ENCODE measurements at regions not wholly inside any gene's neighbourhood (a gene's known extent, or its start where the extent isn't known, plus 50 kb on each side); places are given as distances from the start of the nearest gene placed in this dataset.

DNA sequence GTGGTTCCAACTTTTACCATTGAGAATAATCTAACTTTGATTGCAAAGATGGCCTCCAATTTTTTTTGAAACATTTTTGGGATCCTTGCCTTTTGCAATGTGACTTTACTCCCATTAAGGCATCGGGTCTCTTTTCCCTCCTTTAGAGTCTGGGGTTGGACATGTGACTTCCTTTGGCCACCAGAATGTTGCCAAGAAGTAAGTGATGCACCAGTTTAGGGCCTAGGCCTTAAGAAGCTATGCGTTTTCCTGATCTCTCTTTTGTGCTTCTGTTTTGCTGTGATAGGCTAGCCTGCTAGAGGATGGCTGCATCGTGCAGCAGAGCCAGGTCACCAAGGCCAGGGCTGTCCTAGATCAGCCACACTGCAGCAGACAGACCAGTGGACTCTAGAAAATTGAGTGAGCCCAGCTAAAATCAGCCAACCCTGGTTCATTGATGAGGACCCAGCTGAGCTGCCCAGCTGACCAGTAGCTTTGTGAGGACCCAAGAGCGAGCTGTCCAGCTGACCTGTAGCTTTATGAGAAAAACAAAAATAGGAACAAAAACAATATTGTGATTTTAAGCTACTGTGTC is 594.0 kb upstream of the JAG1 start:
- TF ChIP-seq, protein P1, sequence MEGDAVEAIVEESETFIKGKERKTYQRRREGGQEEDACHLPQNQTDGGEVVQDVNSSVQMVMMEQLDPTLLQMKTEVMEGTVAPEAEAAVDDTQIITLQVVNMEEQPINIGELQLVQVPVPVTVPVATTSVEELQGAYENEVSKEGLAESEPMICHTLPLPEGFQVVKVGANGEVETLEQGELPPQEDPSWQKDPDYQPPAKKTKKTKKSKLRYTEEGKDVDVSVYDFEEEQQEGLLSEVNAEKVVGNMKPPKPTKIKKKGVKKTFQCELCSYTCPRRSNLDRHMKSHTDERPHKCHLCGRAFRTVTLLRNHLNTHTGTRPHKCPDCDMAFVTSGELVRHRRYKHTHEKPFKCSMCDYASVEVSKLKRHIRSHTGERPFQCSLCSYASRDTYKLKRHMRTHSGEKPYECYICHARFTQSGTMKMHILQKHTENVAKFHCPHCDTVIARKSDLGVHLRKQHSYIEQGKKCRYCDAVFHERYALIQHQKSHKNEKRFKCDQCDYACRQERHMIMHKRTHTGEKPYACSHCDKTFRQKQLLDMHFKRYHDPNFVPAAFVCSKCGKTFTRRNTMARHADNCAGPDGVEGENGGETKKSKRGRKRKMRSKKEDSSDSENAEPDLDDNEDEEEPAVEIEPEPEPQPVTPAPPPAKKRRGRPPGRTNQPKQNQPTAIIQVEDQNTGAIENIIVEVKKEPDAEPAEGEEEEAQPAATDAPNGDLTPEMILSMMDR (IDR thresholded peaks at IDR 0.05; ENCODE audit: low read depth, low read length) = no peak
- H3K4me3 ChIP-seq (ENCODE audit: low read depth, low read length) = no peak overlapping the region

DNA sequence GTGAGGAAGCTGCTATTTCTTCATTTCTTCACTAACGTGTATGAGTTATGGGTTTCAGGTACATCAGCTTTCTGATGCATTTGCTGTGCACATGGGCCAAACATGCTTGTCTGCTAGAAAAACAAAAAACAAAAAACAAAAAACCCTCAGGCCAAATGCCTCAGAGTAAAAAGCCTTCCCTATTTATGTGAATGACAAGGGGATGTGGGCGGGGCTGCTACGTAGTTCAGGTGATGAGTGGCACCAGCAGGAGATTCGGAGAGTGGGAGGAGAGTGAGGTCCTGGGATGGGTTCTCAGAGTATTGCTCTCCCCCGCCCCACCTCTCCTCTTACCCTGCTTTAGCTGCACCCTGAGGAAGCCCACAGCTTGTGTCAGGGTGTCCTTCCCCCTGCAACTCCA is 596.8 kb upstream of the JAG1 start:
- Histone ChIP-seq H3K36me3 (no peaks in the 10 kb centered on the region), H3K4me3 (ENCODE audit: low read depth, low read length) (no peak overlapping the region), H3K4me1 (no peaks in the 10 kb centered on the region), H3K9me3 (no peaks in the 10 kb centered on the region), H3K27me3 (no peaks in the 10 kb centered on the region)
- TF ChIP-seq, protein P1 (IDR thresholded peaks at IDR 0.05; ENCODE audit: low read depth, low read length) = no peak
- DNase-seq = no peak

More for the DNA sequence above, 594.0 kb upstream of the JAG1 start:
- H3K36me3 ChIP-seq = no peaks in the 10 kb centered on the region
- H3K4me1 ChIP-seq = no peaks in the 10 kb centered on the region
- no peaks in the 10 kb centered on the region for H3K9me3 ChIP-seq
- H3K27me3 ChIP-seq = no peaks in the 10 kb centered on the region
- no peak for DNase-seq

GRCh38 chr20:11271319-11271718 is 597.5 kb upstream of the JAG1 start:
- no peak for DNase-seq
- H3K4me3 ChIP-seq (ENCODE audit: low read depth, low read length) = no peak overlapping the region
- H3K9me3 ChIP-seq = no peaks in the 10 kb centered on the region
- TF ChIP-seq, protein P1 (IDR thresholded peaks at IDR 0.05; ENCODE audit: low read depth, low read length) = no peak; the same call in 1 of the 2 replicates
- H3K27me3 ChIP-seq = no peaks in the 10 kb centered on the region
- H3K36me3 ChIP-seq = no peaks in the 10 kb centered on the region
- no peaks in the 10 kb centered on the region for H3K4me1 ChIP-seq

DNA sequence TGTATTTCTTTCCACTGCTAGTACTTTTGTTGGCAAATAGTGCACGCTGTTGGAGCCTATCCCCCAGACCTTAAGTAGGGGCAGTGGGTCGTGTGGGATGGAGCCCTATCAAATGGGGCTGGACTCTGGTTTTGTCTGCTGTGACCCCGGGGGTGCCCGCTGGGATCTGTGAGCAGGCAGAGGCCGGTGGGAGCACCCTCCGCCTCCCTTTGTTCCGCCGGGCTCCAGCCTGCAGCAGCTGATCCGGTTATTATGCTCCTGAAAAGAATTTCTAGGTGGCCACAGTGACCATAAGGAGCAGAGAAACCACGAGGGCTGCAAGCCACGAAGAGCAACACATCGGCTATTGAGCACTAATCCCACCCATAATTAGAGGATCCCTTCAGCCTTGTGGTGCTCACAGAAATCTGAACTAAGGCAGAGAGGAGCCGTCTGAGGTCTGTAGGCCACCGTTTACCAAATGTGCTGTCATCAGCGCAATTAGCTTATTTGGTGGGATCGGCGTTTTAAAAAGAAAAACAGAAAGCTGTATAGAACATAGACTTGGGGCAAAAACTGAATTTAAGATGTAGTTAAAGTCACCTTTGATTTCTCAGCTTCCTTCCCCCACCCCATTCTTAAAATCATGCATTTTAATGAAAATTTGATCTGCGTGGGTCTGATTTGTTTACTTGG is 598.3 kb upstream of the JAG1 start:
- no peaks in the 10 kb centered on the region for H3K27me3 ChIP-seq
- no peaks in the 10 kb centered on the region for H3K9me3 ChIP-seq
- DNase-seq = no peak

GRCh38 chr20:11274141-11274594 is 600.4 kb upstream of the JAG1 start:
- TF ChIP-seq, protein P1 (IDR thresholded peaks at IDR 0.05; ENCODE audit: low read depth, low read length) = peak; percentile 65
- DNase-seq = peak; percentile 23
- Histone ChIP-seq H3K36me3 (no peaks in the 10 kb centered on the region), H3K4me3 (ENCODE audit: low read depth, low read length) (no peak overlapping the region), H3K4me1 (no peaks in the 10 kb centered on the region), H3K27me3 (no peaks in the 10 kb centered on the region), H3K9me3 (no peaks in the 10 kb centered on the region)

More for the DNA sequence above, 598.3 kb upstream of the JAG1 start:
- Histone ChIP-seq H3K4me1 (no peaks in the 10 kb centered on the region), H3K4me3 (ENCODE audit: low read depth, low read length) (no peak overlapping the region), H3K36me3 (no peaks in the 10 kb centered on the region)
- TF ChIP-seq, protein P1 (IDR thresholded peaks at IDR 0.05; ENCODE audit: low read depth, low read length) = no peak

GRCh38 chr20:11275740-11276139 is 601.9 kb upstream of the JAG1 start:
- H3K4me1 ChIP-seq = no peaks in the 10 kb centered on the region
- no peak for DNase-seq
- peaks cover 2% of the 10 kb centered on the region; the same call in 1 of the 2 replicates for H3K27me3 ChIP-seq
- no peak overlapping the region for H3K4me3 ChIP-seq (ENCODE audit: low read depth, low read length)
- H3K36me3 ChIP-seq = no peaks in the 10 kb centered on the region
- TF ChIP-seq, protein P1 (IDR thresholded peaks at IDR 0.05; ENCODE audit: low read depth, low read length) = no peak
- no peaks in the 10 kb centered on the region for H3K9me3 ChIP-seq
